ENCODE measurements at regions not wholly inside any gene's neighbourhood (a gene's known extent, or its start where the extent isn't known, plus 50 kb on each side); places are given as distances from the start of the nearest gene placed in this dataset.

DNA sequence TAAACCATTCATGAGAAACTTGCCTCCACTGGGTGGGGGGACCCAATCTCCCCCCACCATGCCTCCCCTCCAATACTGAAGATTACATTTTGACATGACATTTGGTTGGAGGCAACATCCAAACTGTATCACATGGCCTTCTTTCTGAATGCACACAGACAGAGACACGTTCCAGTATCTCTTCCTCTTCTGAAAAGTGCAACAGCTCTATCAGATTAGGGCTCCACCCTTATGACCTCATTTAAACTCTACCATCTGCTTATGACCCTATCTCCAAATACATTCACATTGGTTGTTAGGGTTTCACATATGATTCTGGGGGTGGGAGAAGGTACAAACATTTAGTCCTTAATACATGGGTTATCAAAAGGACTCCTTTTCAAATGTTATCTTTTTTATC, 481.8 kb upstream of the NFIA start:
- Histone ChIP-seq H3K27me3 (no peaks in the 10 kb centered on the region), H3K27ac (no peak overlapping the region), H3K4me3 (no peak overlapping the region)

DNA sequence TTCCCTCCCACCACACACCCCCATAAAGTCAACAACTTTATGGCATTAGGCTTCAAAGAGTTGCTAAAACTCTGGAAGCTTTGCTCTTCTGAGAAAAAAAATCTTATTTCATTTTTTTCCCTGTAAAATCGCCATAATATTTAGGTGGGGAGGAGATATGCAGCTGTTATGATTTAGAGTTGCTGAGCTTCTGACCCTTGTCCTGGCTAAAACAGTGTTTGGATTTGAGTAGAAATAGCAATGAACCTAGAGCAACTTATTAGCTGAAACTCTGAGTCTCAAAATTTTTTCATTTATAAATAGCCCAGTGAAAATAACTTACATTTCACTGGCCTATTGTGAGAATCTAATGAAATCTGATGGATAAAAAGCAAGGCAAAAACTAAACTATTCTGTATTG, 482.8 kb upstream of the NFIA start:
- Histone ChIP-seq H3K9me3 (replicated peaks) (peaks cover 3% of the 10 kb centered on the region; the same call in 1 of the 2 replicates), H3K27me3 (no peaks in the 10 kb centered on the region), H3K36me3 (no peaks in the 10 kb centered on the region), H3K4me1 (no peaks in the 10 kb centered on the region), H3K4me3 (no peak overlapping the region), H3K27ac (no peak overlapping the region)
- no peak for DNase-seq

More for the DNA sequence above, 481.8 kb upstream of the NFIA start:
- no peaks in the 10 kb centered on the region for H3K36me3 ChIP-seq
- H3K9me3 ChIP-seq (replicated peaks) = peaks cover 3% of the 10 kb centered on the region; the same call in 1 of the 2 replicates
- no peaks in the 10 kb centered on the region for H3K4me1 ChIP-seq
- no peak for DNase-seq

DNA sequence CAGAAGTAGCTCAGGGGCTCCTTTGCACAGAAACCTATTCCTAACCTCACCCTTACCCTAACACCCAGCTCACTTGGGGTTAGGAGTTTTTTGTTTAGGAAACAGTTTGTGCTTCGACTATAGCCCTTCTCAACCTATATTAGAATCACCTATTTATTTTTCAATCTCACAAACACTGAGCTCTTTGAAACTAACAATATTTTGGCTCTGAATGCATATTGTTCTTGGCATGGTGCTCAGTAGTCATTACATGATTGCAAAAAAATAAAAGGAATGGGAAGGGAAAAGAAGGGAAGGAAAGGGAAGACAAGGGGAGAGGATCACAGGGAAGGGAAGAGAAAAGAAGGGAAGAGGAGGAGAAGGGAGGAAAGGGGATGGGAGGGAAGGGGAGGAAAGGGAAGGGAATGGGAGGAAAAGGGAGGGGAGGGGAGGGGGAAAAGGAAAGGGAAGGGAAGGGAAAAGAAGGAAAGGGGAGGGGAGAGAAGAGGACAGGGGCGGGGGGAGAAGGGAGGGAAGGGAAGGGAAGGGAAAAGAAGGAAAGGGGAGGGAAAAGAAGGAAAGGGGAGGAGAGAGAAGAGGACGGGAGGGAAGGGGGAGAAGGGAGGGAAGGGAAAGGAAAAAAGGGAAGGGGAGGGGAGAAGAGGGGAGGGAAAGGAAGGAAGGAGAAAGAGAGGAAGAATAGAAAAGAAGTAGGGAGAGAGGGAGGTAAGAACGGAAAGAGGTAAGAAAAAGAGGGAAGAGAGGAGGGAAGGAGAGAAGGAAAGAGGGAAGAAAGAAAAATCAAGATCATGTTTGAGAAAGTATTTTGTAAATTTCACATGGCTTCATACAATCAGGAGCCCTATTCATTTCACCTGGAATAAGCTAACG, 484.1 kb upstream of the NFIA start:
- H3K4me1 ChIP-seq = no peaks in the 10 kb centered on the region
- DNase-seq = no peak
- H3K27me3 ChIP-seq = no peaks in the 10 kb centered on the region
- H3K36me3 ChIP-seq = no peaks in the 10 kb centered on the region
- H3K27ac ChIP-seq = no peak overlapping the region
- no peak overlapping the region for H3K4me3 ChIP-seq
- peaks cover 3% of the 10 kb centered on the region; the same call in 1 of the 2 replicates for H3K9me3 ChIP-seq (replicated peaks)

DNA sequence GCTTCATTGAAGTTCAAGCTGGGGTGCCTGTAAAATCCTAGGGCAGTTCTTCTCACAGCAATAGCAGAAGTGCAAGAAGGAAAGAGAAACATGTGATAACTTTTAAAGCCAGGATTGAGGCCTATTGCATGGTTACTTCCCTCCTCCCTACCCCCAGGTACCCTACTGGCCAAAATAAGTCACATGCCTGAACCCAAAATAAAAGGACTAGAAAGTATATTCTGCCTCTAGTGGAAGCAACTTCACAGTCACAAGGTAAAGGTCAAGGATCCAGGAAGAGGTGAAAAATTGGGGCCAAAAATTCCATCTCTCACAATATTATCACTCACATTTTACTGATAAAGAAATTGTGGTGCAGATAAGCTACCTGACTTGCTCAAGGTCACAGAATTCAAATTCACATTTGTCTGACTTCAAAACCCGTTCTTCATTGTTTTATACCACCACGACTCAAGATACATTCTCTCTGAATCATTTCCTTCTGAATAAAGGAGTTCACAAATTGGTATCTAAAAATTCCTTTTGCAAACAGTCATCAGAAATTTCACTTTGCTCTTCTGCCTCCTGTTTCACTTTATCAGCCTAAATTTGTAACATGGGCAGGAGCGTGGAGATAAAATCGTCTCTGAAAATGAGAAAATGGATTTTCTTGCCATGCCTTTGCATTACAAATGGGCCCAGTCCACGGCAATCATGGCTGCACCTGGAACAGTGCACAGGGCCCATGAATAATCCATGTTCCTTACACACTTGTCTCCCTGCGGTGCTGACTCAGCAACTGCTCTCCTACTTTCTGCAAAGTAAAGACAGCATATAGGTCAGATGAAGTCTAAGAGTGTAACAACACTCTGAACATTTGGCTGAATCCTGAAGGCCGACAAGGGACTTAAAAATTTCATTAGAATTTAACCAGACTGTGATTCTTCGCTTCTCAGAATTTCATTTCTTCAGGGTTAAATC, 485.3 kb upstream of the NFIA start:
- H3K9me3 ChIP-seq (replicated peaks) = peaks cover 3% of the 10 kb centered on the region; the same call in 1 of the 2 replicates
- H3K27ac ChIP-seq = no peak overlapping the region
- H3K4me1 ChIP-seq = no peaks in the 10 kb centered on the region
- DNase-seq = no peak
- no peaks in the 10 kb centered on the region for H3K27me3 ChIP-seq
- no peak overlapping the region for H3K4me3 ChIP-seq
- H3K36me3 ChIP-seq = no peaks in the 10 kb centered on the region

DNA sequence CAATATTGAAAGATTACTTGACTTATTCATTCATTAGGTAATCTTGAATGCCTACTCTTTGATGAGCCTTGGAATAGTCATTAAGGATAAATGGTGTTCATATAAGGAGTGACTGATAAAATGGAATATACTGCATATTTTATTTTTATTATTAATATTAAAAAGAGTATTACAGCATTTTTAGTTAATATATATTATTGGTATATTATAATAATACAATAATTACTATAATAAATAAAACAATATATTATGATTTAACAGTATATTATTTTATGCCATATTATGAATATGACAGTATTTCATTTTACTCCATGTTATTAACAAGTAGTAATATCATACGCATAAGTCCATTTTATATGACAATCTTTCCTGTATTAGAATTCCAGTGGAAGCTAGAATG, 490.8 kb upstream of the NFIA start:
- Histone ChIP-seq H3K9me3 (replicated peaks) (peaks cover 3% of the 10 kb centered on the region), H3K27ac (no peak overlapping the region), H3K27me3 (no peaks in the 10 kb centered on the region), H3K4me3 (no peak overlapping the region), H3K4me1 (peaks cover 15% of the 10 kb centered on the region), H3K36me3 (no peaks in the 10 kb centered on the region)
- no peak for DNase-seq

DNA sequence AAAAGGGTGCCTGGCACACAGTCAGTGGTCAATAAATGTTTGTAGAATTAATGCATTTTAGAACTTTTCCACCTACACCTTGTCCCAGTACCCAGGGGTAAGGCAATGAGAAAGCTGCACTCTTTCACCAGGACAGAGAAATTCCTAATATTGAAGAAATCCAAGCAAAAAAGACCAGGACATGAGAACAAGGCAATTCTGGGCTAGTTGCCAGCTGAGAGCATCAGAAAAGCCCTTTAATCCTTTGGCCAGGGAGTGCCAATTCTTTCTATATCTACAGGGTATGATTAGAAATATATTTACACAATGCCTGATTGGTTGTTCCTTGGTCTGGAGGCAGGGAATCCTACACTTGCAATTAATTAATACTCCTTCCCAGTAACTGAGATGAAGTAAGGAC, 492.4 kb upstream of the NFIA start:
- Histone ChIP-seq H3K27me3 (no peaks in the 10 kb centered on the region), H3K4me1 (peaks cover 15% of the 10 kb centered on the region), H3K27ac (no peak overlapping the region), H3K4me3 (no peak overlapping the region), H3K9me3 (replicated peaks) (no peaks in the 10 kb centered on the region; the same call in 1 of the 2 replicates), H3K36me3 (no peaks in the 10 kb centered on the region)
- peak; percentile 56 to 72 for DNase-seq

DNA sequence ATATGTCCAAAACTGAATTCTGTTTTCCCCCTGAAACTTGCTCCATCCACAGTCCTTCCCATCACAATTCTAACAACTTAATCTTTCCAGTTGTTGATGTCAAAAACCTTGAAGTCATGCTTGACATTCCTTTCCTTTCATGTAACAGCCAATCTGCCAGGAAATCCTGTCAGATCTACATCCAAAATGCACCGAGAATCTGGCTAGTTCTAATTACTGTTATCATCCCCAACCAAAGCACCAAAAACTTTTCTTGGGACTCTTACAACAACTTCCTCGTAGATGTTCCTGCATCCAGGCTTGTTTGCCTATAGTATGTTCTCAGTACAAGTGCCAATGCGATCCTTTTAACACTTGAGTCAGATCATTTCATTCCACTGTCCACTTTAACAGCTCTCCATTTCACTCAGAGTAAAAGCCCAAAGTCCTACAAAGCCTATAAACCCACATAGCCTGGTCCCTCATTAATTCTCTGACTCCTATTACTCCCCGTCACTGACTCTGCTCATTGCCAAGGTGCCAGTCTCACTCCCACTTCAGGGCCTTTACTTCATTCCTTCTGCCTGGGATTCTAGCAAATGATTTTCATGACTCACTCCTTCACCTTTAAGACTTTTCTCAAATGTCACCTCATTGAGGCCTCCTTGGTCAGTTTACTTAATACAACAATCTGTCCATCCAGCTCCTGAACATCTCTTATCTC, 493.2 kb upstream of the NFIA start:
- Histone ChIP-seq H3K9me3 (replicated peaks) (no peaks in the 10 kb centered on the region; the same call in 1 of the 2 replicates), H3K4me1 (peaks cover 15% of the 10 kb centered on the region), H3K27ac (no peak overlapping the region), H3K27me3 (no peaks in the 10 kb centered on the region), H3K4me3 (no peak overlapping the region), H3K36me3 (no peaks in the 10 kb centered on the region)
- no peak for DNase-seq

DNA sequence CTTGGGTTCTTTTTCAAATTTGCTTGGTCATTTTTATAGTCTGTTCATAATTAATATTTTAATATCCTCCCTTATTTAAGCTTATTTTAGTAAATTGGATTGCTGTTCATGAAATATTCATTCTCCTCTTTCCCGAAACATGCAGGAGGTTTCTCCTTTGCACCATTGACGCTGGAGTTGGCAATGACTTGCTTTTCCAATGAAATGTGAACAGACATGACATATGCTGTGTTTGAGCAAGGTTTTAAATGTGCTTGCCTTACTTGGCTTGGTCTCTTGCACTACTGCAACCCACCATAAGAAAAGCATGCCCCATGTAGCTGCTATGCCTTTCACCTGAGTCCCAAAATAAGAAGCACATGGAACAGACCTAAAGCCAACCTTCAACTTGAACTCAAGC, 498.0 kb upstream of the NFIA start:
- Histone ChIP-seq H3K27me3 (no peaks in the 10 kb centered on the region), H3K27ac (no peak overlapping the region), H3K4me3 (no peak overlapping the region), H3K9me3 (replicated peaks) (0 out of 2 replicates have a peak, but pooled peaks cover 3% of the 10 kb centered on the region), H3K4me1 (peaks cover 10% of the 10 kb centered on the region), H3K36me3 (no peaks in the 10 kb centered on the region)
- DNase-seq = no peak

DNA sequence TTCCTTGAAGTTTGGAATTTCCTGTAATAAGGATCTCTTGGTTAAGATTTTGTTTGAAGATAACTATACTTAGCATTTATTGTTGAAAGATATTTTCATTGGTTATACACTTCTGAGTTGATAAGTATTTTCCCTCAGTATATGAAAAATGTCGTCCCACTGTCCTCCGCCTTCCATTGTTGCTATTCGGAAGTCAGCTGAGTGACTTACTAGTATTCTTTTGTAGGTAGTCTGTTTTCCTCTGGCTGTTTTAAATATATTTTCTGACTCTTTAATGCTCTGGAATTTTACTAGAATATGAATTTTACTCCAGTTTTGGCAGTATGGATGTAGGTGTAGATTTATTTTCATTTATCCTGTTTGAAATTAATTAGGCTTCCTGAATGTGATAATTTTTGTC, 498.7 kb upstream of the NFIA start:
- H3K4me1 ChIP-seq = peaks cover 4% of the 10 kb centered on the region
- H3K27me3 ChIP-seq = no peaks in the 10 kb centered on the region
- no peak overlapping the region for H3K4me3 ChIP-seq
- no peak overlapping the region for H3K27ac ChIP-seq
- no peaks in the 10 kb centered on the region for H3K36me3 ChIP-seq
- no peak for DNase-seq
- H3K9me3 ChIP-seq (replicated peaks) = 0 out of 2 replicates have a peak, but pooled peaks cover 3% of the 10 kb centered on the region

DNA sequence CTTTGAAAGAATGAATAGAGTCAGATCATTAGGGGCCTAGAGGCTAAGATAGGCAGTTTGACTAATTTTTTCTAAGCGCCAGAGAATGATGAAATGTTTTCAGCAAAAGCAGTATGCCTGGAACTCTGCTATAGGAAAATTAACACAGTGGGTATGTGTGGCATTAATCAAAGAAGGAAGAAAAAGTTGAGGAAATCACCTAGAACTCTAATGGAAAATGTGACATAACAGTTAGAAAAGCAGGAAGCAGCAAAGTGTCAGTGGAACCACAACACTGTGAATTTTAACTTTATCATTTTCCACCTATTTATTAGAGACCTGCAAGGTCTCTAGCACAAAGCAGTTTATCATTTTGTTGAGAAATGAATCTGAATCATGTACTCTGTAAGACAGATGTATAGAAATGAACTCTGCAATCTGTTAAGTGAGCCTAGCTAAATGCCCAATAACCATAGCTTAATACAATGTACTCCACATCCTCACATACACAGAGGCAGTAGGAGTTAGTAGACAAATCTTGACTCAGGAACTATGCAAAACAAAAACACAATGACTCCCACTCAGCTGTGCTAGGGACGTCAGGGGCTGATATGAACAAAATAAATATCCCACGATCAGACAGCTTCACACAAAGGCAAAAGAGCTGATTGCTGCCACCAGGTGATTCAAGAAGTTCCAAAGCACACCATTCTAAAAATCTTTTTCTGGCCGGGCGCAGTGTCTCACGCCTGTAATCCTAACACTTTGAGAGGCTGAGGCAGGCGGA, 500.7 kb upstream of the NFIA start:
- H3K36me3 ChIP-seq = no peaks in the 10 kb centered on the region
- H3K4me3 ChIP-seq = no peak overlapping the region
- no peak overlapping the region for H3K27ac ChIP-seq
- DNase-seq = no peak
- no peaks in the 10 kb centered on the region for H3K27me3 ChIP-seq
- H3K9me3 ChIP-seq (replicated peaks) = 0 out of 2 replicates have a peak, but pooled peaks cover 3% of the 10 kb centered on the region
- H3K4me1 ChIP-seq = no peaks in the 10 kb centered on the region

DNA sequence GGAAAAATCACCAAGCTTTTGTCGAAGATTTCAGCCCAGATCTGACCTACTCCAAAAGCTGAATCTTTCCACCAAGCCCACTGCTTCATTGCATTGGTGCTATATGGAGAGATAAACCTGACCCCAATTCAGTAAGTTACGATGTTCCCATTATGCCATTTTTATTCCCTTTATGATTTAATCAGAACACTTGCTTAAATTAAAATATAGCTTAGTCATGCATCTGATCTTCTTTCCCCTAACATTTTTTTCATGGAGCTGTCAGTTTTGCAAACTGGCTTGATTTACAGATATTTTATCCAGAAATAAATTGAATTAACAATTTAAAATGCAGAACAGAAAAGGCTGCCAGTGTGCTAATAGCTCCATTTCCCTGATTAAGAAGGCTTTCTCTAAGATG, 503.5 kb upstream of the C1orf87 start:
- no peaks in the 10 kb centered on the region for H3K9me3 ChIP-seq (replicated peaks)

DNA sequence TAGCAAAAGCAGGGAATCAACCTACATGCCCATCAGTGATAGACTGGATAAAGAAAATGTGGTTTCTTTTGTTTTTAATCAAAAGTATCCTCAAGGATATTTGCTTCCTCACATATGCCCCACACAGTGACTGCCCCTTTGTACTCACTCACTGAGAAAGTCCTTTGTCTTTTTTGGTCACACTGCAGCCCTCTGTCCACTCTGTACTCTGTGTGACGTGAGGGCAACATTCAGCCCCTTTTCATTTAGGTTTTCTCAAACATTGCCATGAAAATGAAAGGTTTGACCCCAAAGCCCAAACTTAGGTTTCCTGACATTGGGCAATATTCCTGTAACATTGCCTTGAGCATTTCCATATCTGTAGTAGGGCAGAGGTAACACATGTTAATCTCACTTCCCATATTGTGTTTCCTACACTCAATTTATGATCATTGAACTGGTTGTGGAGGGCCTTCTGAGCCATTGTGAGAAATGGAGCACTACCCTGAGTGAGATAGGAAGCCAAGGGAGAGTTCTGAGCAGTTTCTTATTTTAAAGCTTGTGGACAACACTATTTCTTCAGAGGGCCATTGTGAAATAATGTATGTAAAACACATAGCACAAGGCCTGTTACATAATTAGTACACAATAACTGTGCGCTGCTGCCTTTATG, 501.9 kb upstream of the C1orf87 start:
- Histone ChIP-seq H3K36me3 (no peaks in the 10 kb centered on the region), H3K27ac (no peak overlapping the region)

More for the DNA sequence above, 503.5 kb upstream of the C1orf87 start:
- no peaks in the 10 kb centered on the region for H3K36me3 ChIP-seq
- no peaks in the 10 kb centered on the region for H3K27me3 ChIP-seq
- H3K27ac ChIP-seq = no peak overlapping the region
- no peak for DNase-seq
- H3K4me3 ChIP-seq = no peak overlapping the region
- peaks cover 5% of the 10 kb centered on the region; the same call in 1 of the 2 replicates for H3K4me1 ChIP-seq

DNA sequence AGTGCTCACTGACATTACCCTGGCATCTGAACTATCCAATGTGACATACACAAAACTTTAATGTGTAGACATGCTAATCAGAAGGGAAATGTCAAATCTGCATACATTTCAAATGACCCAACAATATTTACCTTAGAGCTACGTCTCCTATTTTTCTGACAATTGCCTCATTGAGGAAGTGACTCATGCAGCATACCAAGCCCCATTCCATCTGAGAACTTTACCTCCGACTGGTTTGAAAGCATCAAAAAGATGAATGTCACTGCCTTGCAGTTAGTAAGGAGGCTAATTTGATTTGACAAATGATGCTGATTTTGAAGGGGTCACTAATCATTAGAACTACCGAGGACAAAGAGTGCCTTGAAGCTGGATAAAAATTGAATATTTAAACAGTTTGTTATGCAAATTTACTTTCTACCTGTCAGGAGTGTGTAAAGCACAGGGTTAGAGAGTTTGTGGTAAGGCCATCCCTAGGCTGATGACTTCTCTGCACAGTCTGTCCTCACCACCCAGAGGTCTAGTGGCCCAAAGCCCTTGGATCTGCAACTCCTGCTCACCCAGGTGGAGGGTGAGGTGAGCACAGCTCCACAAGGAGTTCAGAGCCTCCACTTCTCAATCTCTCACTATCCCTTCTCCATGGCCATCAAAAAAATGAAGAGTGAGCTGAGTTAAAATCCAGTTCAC, 500.3 kb upstream of the C1orf87 start:
- Histone ChIP-seq H3K4me1 (peaks cover 5% of the 10 kb centered on the region; the same call in 1 of the 2 replicates), H3K9me3 (replicated peaks) (no peaks in the 10 kb centered on the region), H3K27ac (no peak overlapping the region), H3K4me3 (no peak overlapping the region), H3K27me3 (no peaks in the 10 kb centered on the region), H3K36me3 (no peaks in the 10 kb centered on the region)
- no peak for DNase-seq

More for the DNA sequence above, 501.9 kb upstream of the C1orf87 start:
- no peak overlapping the region for H3K4me3 ChIP-seq
- no peaks in the 10 kb centered on the region for H3K9me3 ChIP-seq (replicated peaks)
- DNase-seq = no peak
- no peaks in the 10 kb centered on the region for H3K27me3 ChIP-seq
- H3K4me1 ChIP-seq = peaks cover 5% of the 10 kb centered on the region; the same call in 1 of the 2 replicates

Measured in SJCRH30 (cell line).